H9 (cell line): ENCODE measurements at regions not wholly inside any gene's neighbourhood (a gene's known extent, or its start where the extent isn't known, plus 50 kb on each side); places are given as distances from the start of the nearest gene placed in this dataset.

Experiments used
- DNase-seq: peaks from one replicate; pipeline ENCODE4 v3.0.0-alpha.2; 2017
- H2AFZ ChIP-seq: one replicate; pipeline ENCODE4 v1.6.1; 2013; ENCODE audit warnings: mild to moderate bottlenecking, low read length, control low read depth, moderate library complexity
- H2AK5ac ChIP-seq: 2 replicates; pipeline ENCODE4 v1.6.1; 2013; ENCODE audit warnings: low read length, control low read depth, mixed read lengths; ENCODE audit not compliant: insufficient read length
- H2BK120ac ChIP-seq: one replicate; pipeline ENCODE4 v1.6.1; 2013; ENCODE audit warnings: low read depth, mild to moderate bottlenecking, low read length, control low read depth, inconsistent platforms; ENCODE audit not compliant: poor library complexity, severe bottlenecking
- H2BK12ac ChIP-seq: 2 replicates; pipeline ENCODE4 v1.6.1; 2013; ENCODE audit warnings: low read length, control low read depth, mixed read lengths, low read depth; ENCODE audit not compliant: insufficient read length
- H2BK15ac ChIP-seq: 2 replicates; pipeline ENCODE4 v1.6.1; 2013; ENCODE audit warnings: low read depth, low read length, control low read depth
- H2BK20ac ChIP-seq: one replicate; pipeline ENCODE4 v1.6.1; 2013; ENCODE audit warnings: low read depth, mild to moderate bottlenecking, low read length, control low read depth, inconsistent platforms; ENCODE audit not compliant: poor library complexity, severe bottlenecking
- H2BK5ac ChIP-seq: 2 replicates; pipeline ENCODE4 v1.6.1; 2013; ENCODE audit warnings: low read length, control low read depth, mixed read lengths; ENCODE audit not compliant: insufficient read length
- H3K14ac ChIP-seq: 2 replicates; pipeline ENCODE4 v1.6.1; 2013; ENCODE audit warnings: low read length, control low read depth; ENCODE audit not compliant: insufficient read depth
- H3K18ac ChIP-seq: 2 replicates; pipeline ENCODE4 v1.6.1; 2013; ENCODE audit warnings: low read depth, mild to moderate bottlenecking, mixed read lengths, low read length, control low read depth; ENCODE audit not compliant: insufficient read length
- H3K23ac ChIP-seq: 2 replicates; pipeline ENCODE4 v1.6.1; 2013; ENCODE audit warnings: low read length, control low read depth, mixed read lengths, low read depth; ENCODE audit not compliant: insufficient read length
- H3K23me2 ChIP-seq: 2 replicates; pipeline ENCODE4 v1.6.1; 2013; ENCODE audit warnings: low read depth, mild to moderate bottlenecking, mixed read lengths, low read length, control low read depth; ENCODE audit not compliant: insufficient read length, poor library complexity, severe bottlenecking
- H3K27ac ChIP-seq: 2 replicates; pipeline ENCODE4 v1.5.1; 2013; ENCODE audit warnings: low read length, control low read depth, mixed read lengths, low read depth; ENCODE audit not compliant: insufficient read length
- H3K27me3 ChIP-seq: 2 replicates; pipeline ENCODE4 v1.6.1; 2013; ENCODE audit warnings: low read length, control low read depth, inconsistent platforms; ENCODE audit not compliant: insufficient read depth
- H3K4ac ChIP-seq: 2 replicates; pipeline ENCODE4 v1.6.1; 2013; ENCODE audit warnings: low read depth, mild to moderate bottlenecking, control low read depth, inconsistent platforms, low read length, moderate library complexity
- H3K4me1 ChIP-seq: 2 replicates; pipeline ENCODE4 v1.6.1; 2013; ENCODE audit warnings: low read length, control low read depth, inconsistent platforms; ENCODE audit not compliant: insufficient read depth
- H3K4me2 ChIP-seq: 2 replicates; pipeline ENCODE4 v1.6.1; 2013; ENCODE audit warnings: low read length, control low read depth, mixed read lengths; ENCODE audit not compliant: insufficient read length, insufficient read depth
- H3K56ac ChIP-seq: 2 replicates; pipeline ENCODE4 v1.6.1; 2013; ENCODE audit warnings: low read depth, mild to moderate bottlenecking, mixed read lengths, low read length, control low read depth; ENCODE audit not compliant: insufficient read length
- H3K79me1 ChIP-seq: 2 replicates; pipeline ENCODE4 v1.6.1; 2013; ENCODE audit warnings: low read depth, mild to moderate bottlenecking, moderate library complexity, low read length, control low read depth, inconsistent platforms; ENCODE audit not compliant: insufficient read depth, poor library complexity, severe bottlenecking
- H3K79me2 ChIP-seq: 2 replicates; pipeline ENCODE4 v1.6.1; 2013; ENCODE audit warnings: low read length, control low read depth, inconsistent platforms; ENCODE audit not compliant: insufficient read depth
- H3K9ac ChIP-seq: 2 replicates; pipeline ENCODE4 v1.6.1; 2013; ENCODE audit warnings: low read length, control low read depth, mixed read lengths; ENCODE audit not compliant: insufficient read length; ENCODE audit errors: extremely low read depth
- H3K9me3 ChIP-seq: one replicate; pipeline ENCODE4 v1.6.1; 2013; ENCODE audit warnings: low read depth, low read length, inconsistent platforms; ENCODE audit not compliant: control insufficient read depth
- H3T11ph ChIP-seq: one replicate; pipeline ENCODE4 v1.6.1; 2013; ENCODE audit warnings: mild to moderate bottlenecking, low read length, control low read depth, inconsistent platforms
- H4K20me1 ChIP-seq: one replicate; pipeline ENCODE4 v1.6.1; 2013; ENCODE audit not compliant: control insufficient read depth, insufficient read length, insufficient read depth
- H4K5ac ChIP-seq: 2 replicates; pipeline ENCODE4 v1.6.1; 2013; ENCODE audit warnings: low read depth, mild to moderate bottlenecking, mixed read lengths, low read length, control low read depth; ENCODE audit not compliant: insufficient read length
- H4K8ac ChIP-seq: replicated peaks from 2 replicates; pipeline ENCODE4 v1.6.1; 2013; ENCODE audit warnings: low read length, control low read depth, mixed read lengths, low read depth; ENCODE audit not compliant: insufficient read length
- H4K91ac ChIP-seq: 2 replicates; pipeline ENCODE4 v1.6.1; 2013; ENCODE audit warnings: low read depth, mild to moderate bottlenecking, moderate library complexity, mixed read lengths, low read length, control low read depth; ENCODE audit not compliant: insufficient read length
- H3K27ac Mint-ChIP-seq, 3 experiments: 2 replicates in 2 of 3; 3 replicates in 1 of 3; pipeline ENCODE4 v1.8.0; 2020 to 2021; ENCODE audit warnings: mixed read lengths in 3 of 3, mild to moderate bottlenecking in 1 of 3, moderate library complexity in 1 of 3
- H3K27me3 Mint-ChIP-seq: 2 replicates; pipeline ENCODE4 v1.8.0; 2021; ENCODE audit warnings: low read depth, mild to moderate bottlenecking, moderate library complexity, mixed read lengths
- H3K36me3 Mint-ChIP-seq, 3 experiments: 2 replicates in 2 of 3; 3 replicates in 1 of 3; pipeline ENCODE4 v1.8.0; 2020 to 2021; ENCODE audit warnings: low read depth in 3 of 3, mixed read lengths in 3 of 3; ENCODE audit not compliant: insufficient read depth in 1 of 3
- H3K4me1 Mint-ChIP-seq, 2 experiments: 2 replicates each; pipeline ENCODE4 v1.8.0; 2020; ENCODE audit warnings: mixed read lengths in 2 of 2
- H3K4me3 Mint-ChIP-seq, 2 experiments: 2 replicates in 1 of 2; 3 replicates in 1 of 2; pipeline ENCODE4 v1.8.0; 2020 to 2021; ENCODE audit warnings: mild to moderate bottlenecking in 2 of 2, mixed read lengths in 2 of 2, moderate library complexity in 1 of 2
- H3K9me3 Mint-ChIP-seq, 2 experiments: 2 replicates in 1 of 2; 3 replicates in 1 of 2; pipeline ENCODE4 v1.8.0; 2020; ENCODE audit warnings: mild to moderate bottlenecking in 2 of 2, mixed read lengths in 2 of 2, moderate library complexity in 1 of 2
- WGBS: extraction: QIAGEN DNeasy Blood & Tissue Kit; methylation state at CpG from one replicate; pipeline ENCODE4 v1.1.7; 2013; ENCODE audit warnings: missing lambda C conversion rate, low lambda C conversion rate, mixed read lengths; ENCODE audit not compliant: insufficient read length; ENCODE audit errors: extremely low coverage; 5-methylcytosine and 5-hydroxymethylcytosine counted together
- TF ChIP-seq, protein P1 (sequence below): fragments of 200-600 bp; sonication (generic); conservative IDR thresholded peaks from 3 replicates; pipeline ENCODE4 v1.8.0; 2021; ENCODE audit warnings: antibody characterized with exemption, mild to moderate bottlenecking

DNA sequence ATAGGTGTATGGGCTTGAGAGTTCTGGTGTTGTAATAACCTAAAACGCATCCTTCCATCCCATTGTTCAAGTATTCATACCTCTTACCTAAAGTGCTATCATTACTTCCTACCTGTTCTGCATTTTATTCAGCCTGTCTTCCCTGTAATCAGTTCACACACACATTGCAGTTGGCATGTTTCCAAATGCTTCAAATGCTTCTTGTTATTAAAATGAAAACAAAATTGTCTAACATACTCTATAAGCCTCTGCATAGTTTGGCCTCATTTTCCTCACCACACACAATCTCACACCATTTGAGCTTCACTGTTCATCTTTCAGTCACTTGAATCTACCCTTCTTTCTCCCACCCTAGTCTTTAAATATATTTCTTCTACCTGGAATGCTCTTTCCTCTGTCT lies 1178.2 kb upstream of the NRXN1 start:
- Histone ChIP-seq H2BK15ac (no peak overlapping the region), H2AFZ (no peak overlapping the region), H2BK5ac (no peak overlapping the region), H3K4me2 (no peak overlapping the region), H3K23ac (no peak overlapping the region), H2AK5ac (no peak overlapping the region), H3K79me1 (no peaks in the 10 kb centered on the region), H4K5ac (no peak overlapping the region), H2BK120ac (no peak overlapping the region), H2BK12ac (no peak overlapping the region), H2BK20ac (no peak overlapping the region), H3K4me1 (no peaks in the 10 kb centered on the region), H4K20me1 (no peaks in the 10 kb centered on the region), H4K8ac (no peak overlapping the region), H3K27ac (no peak overlapping the region), H3K23me2 (no peaks in the 10 kb centered on the region), H3K56ac (no peak overlapping the region), H3T11ph (no peak overlapping the region), H3K27me3 (no peaks in the 10 kb centered on the region), H3K9me3 (no peaks in the 10 kb centered on the region), H3K14ac (no peak overlapping the region), H3K18ac (no peak overlapping the region), H3K4ac (no peak overlapping the region), H3K79me2 (no peaks in the 10 kb centered on the region), H3K9ac (no peak overlapping the region), H4K91ac (no peak overlapping the region)
- H3K9me3 Mint-ChIP-seq = no peaks in the 10 kb centered on the region
- no peaks in the 10 kb centered on the region for H3K36me3 Mint-ChIP-seq
- DNase-seq = no peak
- H3K4me1 Mint-ChIP-seq = no peaks in the 10 kb centered on the region
- H3K27me3 Mint-ChIP-seq = no peaks in the 10 kb centered on the region
- H3K4me3 Mint-ChIP-seq = no peak overlapping the region
- no CpG with 5 or more reads among the region's 1 CpG for WGBS
- TF ChIP-seq, protein P1, sequence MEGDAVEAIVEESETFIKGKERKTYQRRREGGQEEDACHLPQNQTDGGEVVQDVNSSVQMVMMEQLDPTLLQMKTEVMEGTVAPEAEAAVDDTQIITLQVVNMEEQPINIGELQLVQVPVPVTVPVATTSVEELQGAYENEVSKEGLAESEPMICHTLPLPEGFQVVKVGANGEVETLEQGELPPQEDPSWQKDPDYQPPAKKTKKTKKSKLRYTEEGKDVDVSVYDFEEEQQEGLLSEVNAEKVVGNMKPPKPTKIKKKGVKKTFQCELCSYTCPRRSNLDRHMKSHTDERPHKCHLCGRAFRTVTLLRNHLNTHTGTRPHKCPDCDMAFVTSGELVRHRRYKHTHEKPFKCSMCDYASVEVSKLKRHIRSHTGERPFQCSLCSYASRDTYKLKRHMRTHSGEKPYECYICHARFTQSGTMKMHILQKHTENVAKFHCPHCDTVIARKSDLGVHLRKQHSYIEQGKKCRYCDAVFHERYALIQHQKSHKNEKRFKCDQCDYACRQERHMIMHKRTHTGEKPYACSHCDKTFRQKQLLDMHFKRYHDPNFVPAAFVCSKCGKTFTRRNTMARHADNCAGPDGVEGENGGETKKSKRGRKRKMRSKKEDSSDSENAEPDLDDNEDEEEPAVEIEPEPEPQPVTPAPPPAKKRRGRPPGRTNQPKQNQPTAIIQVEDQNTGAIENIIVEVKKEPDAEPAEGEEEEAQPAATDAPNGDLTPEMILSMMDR = no peak
- no peak overlapping the region for H3K27ac Mint-ChIP-seq
